ENCODE measurements at regions not wholly inside any gene's neighbourhood (a gene's known extent, or its start where the extent isn't known, plus 50 kb on each side); places are given as distances from the start of the nearest gene placed in this dataset.

- Histone ChIP-seq H3K9me3 (no peaks in the 10 kb centered on the region), H3K27me3 (ENCODE audit: insufficient read depth in 3 of 3, low read length in 2 of 3) (peaks cover 0 to 3% (median 0%) of the 10 kb centered on the region in 3 donors), H3K36me3 (ENCODE audit: insufficient read depth in 1 of 2, low read depth in 1 of 2) (no peaks in the 10 kb centered on the region), H3K4me3 (no peak overlapping the region), H3K27ac (no peak overlapping the region), H3K4me1 (no peaks in the 10 kb centered on the region)
- 83 to 87% (median 86%) methylated on average over 2 of the region's 2 CpGs for WGBS, 3 donors
- TF ChIP-seq CTCF (IDR thresholded peaks at IDR 0.05), result no peak
- no peak for DNase-seq
- no peak for ATAC-seq
- intact Hi-C loops (cut with DNase I), result no loop called here
Observed at GRCh38 chr10:14408139-14408538, 77.4 kb upstream of the FRMD4A start.

GRCh38 chr10:14407567-14407966, 76.8 kb upstream of the FRMD4A start:
- intact Hi-C loops (cut with DNase I), result no loop called here
- no peak for DNase-seq
- Histone ChIP-seq H3K4me1 (no peaks in the 10 kb centered on the region), H3K4me3 (no peak overlapping the region), H3K27me3 (ENCODE audit: insufficient read depth in 3 of 3, low read length in 2 of 3) (peaks cover 0 to 3% (median 0%) of the 10 kb centered on the region in 3 donors), H3K9me3 (no peaks in the 10 kb centered on the region), H3K36me3 (ENCODE audit: insufficient read depth in 1 of 2, low read depth in 1 of 2) (no peaks in the 10 kb centered on the region), H3K27ac (no peak overlapping the region)
- ATAC-seq, result no peak
- 91 to 92% (median 92%) methylated on average over 7 of the region's 7 CpGs for WGBS, 3 donors
- no peak for TF ChIP-seq CTCF (IDR thresholded peaks at IDR 0.05)

- TF ChIP-seq CTCF (IDR thresholded peaks at IDR 0.05), result no peak
- Histone ChIP-seq H3K27ac (no peak overlapping the region), H3K4me1 (no peaks in the 10 kb centered on the region), H3K9me3 (no peaks in the 10 kb centered on the region), H3K27me3 (ENCODE audit: insufficient read depth in 3 of 3, low read length in 2 of 3) (peaks cover 0 to 3% (median 0%) of the 10 kb centered on the region in 3 donors), H3K4me3 (no peak overlapping the region), H3K36me3 (ENCODE audit: insufficient read depth in 1 of 2, low read depth in 1 of 2) (no peaks in the 10 kb centered on the region)
- no peak for DNase-seq
- 32 to 51% (median 35%) methylated on average over 18 of the region's 18 CpGs for WGBS, 3 donors
- intact Hi-C loops (cut with DNase I), result no loop called here
- no peak for ATAC-seq
Observed at GRCh38 chr10:14405076-14406065, 74.6 kb upstream of the FRMD4A start.

GRCh38 chr10:14403881-14404623, 73.3 kb upstream of the FRMD4A start:
- no peaks in the 10 kb centered on the region for H3K9me3 ChIP-seq
- H3K4me1 ChIP-seq, result no peaks in the 10 kb centered on the region
- intact Hi-C loops (cut with DNase I), result no loop called here
- 70 to 85% (median 70%) methylated on average over 8 of the region's 8 CpGs for WGBS, 3 donors
- no peak for ATAC-seq
- peaks cover 0 to 3% (median 0%) of the 10 kb centered on the region in 3 donors for H3K27me3 ChIP-seq (ENCODE audit: insufficient read depth in 3 of 3, low read length in 2 of 3)
- H3K4me3 ChIP-seq, result no peak overlapping the region
- DNase-seq, result no peak
- H3K36me3 ChIP-seq (ENCODE audit: insufficient read depth in 1 of 2, low read depth in 1 of 2), result no peaks in the 10 kb centered on the region
- no peak overlapping the region for H3K27ac ChIP-seq
- no peak for TF ChIP-seq CTCF (IDR thresholded peaks at IDR 0.05)

All from psoas muscle (tissue), 7 donors.